GM23338 (cell line): ENCODE measurements at regions not wholly inside any gene's neighbourhood (a gene's known extent, or its start where the extent isn't known, plus 50 kb on each side); places are given as distances from the start of the nearest gene placed in this dataset.

Experiments used
- ATAC-seq: fragments of 200-7000 bp; cut with Tn5 transposase; 3 replicates; pipeline ENCODE4 v1.9.1; 2020
- DNase-seq: peaks from one replicate; pipeline ENCODE4 v3.0.0-alpha.2; 2015; ENCODE audit warnings: low spot score
- H2AFZ ChIP-seq: fragments of 200-600 bp; sonication (generic); 2 replicates; pipeline ENCODE4 v1.8.0; 2016; ENCODE audit warnings: antibody characterized with exemption, mild to moderate bottlenecking, moderate library complexity
- H3F3A ChIP-seq: fragments of 200-600 bp; sonication (generic); replicated peaks from 2 replicates; pipeline ENCODE4 v1.8.0; 2017; ENCODE audit warnings: antibody characterized with exemption, mixed run types, low read depth
- H3K27ac ChIP-seq: fragments of 200-600 bp; sonication (generic); 2 replicates; pipeline ENCODE4 v1.6.1; 2016; ENCODE audit warnings: low read depth
- H3K27me3 ChIP-seq: fragments of 200-600 bp; sonication (generic); 2 replicates; pipeline ENCODE4 v1.8.0; 2016; ENCODE audit warnings: mild to moderate bottlenecking, mixed run types, moderate library complexity; ENCODE audit not compliant: insufficient read depth
- H3K36me3 ChIP-seq: fragments of 200-600 bp; sonication (generic); 2 replicates; pipeline ENCODE4 v1.8.0; 2016; ENCODE audit warnings: mild to moderate bottlenecking; ENCODE audit not compliant: insufficient read depth
- H3K4me1 ChIP-seq: fragments of 200-600 bp; sonication (generic); 2 replicates; pipeline ENCODE4 v1.8.0; 2016; ENCODE audit warnings: mild to moderate bottlenecking, moderate library complexity; ENCODE audit not compliant: insufficient read depth
- H3K4me2 ChIP-seq: fragments of 200-600 bp; sonication (generic); 2 replicates; pipeline ENCODE4 v1.7.1; 2017; ENCODE audit warnings: mixed run types
- H3K4me3 ChIP-seq: fragments of 200-600 bp; sonication (generic); 2 replicates; pipeline ENCODE4 v1.6.1; 2016; ENCODE audit warnings: mixed run types
- H3K79me2 ChIP-seq: fragments of 200-600 bp; sonication (generic); replicated peaks from 2 replicates; pipeline ENCODE4 v1.8.0; 2017; ENCODE audit warnings: mild to moderate bottlenecking; ENCODE audit not compliant: insufficient read depth
- H3K9me2 ChIP-seq: fragments of 200-600 bp; sonication (generic); 2 replicates; pipeline ENCODE4 v1.8.0; 2017; ENCODE audit not compliant: insufficient read depth
- H4K20me1 ChIP-seq: fragments of 200-600 bp; sonication (generic); replicated peaks from 2 replicates; pipeline ENCODE4 v1.8.0; 2017; ENCODE audit warnings: mild to moderate bottlenecking; ENCODE audit not compliant: insufficient read depth
- H3K27ac Mint-ChIP-seq: 2 replicates; pipeline ENCODE4 v1.8.0; 2020; ENCODE audit warnings: inconsistent platforms, mild to moderate bottlenecking, moderate library complexity, mixed read lengths
- H3K27me3 Mint-ChIP-seq: 3 replicates; pipeline ENCODE4 v1.8.0; 2022; ENCODE audit warnings: low read depth, mild to moderate bottlenecking, moderate library complexity, mixed read lengths, inconsistent platforms; ENCODE audit not compliant: insufficient read depth, poor library complexity
- H3K36me3 Mint-ChIP-seq: 3 replicates; pipeline ENCODE4 v1.8.0; 2021; ENCODE audit warnings: low read depth, mild to moderate bottlenecking, inconsistent platforms, moderate library complexity, mixed read lengths
- H3K4me1 Mint-ChIP-seq: 3 replicates; pipeline ENCODE4 v1.8.0; 2020; ENCODE audit warnings: mild to moderate bottlenecking, inconsistent platforms, mixed read lengths
- H3K4me3 Mint-ChIP-seq: 3 replicates; pipeline ENCODE4 v1.8.0; 2021; ENCODE audit warnings: moderate library complexity, mild to moderate bottlenecking, inconsistent platforms, mixed read lengths
- H3K9me3 Mint-ChIP-seq: 3 replicates; pipeline ENCODE4 v1.8.0; 2020; ENCODE audit warnings: moderate library complexity, mild to moderate bottlenecking, inconsistent platforms, mixed read lengths
- CREB1 ChIP-seq: fragments of 250-450 bp; sonication (Bioruptor Pico); IDR thresholded peaks from 2 replicates; pipeline ENCODE4 v1.5.0; 2020; ENCODE audit warnings: low read depth, mild to moderate bottlenecking, moderate library complexity
- EZH2phosphoT487 ChIP-seq: fragments of 200-600 bp; sonication (generic); IDR thresholded peaks from one replicate; pipeline ENCODE4 v1.8.1; 2018; ENCODE audit warnings: antibody characterized with exemption; ENCODE audit not compliant: unreplicated experiment
- STAT1 ChIP-seq: IDR thresholded peaks from one replicate; pipeline ENCODE4 v1.6.1; 2016; ENCODE audit warnings: antibody characterized with exemption; ENCODE audit not compliant: unreplicated experiment
- ZNF114 ChIP-seq: fragments of 250-450 bp; sonication (Bioruptor Pico); IDR thresholded peaks from 2 replicates; pipeline ENCODE4 v1.5.0; 2020; ENCODE audit warnings: mild to moderate bottlenecking, moderate library complexity
- ZNF331 ChIP-seq: fragments of 250-450 bp; sonication (Bioruptor Pico); IDR thresholded peaks from 2 replicates; pipeline ENCODE4 v1.5.0; 2020; ENCODE audit warnings: low read depth, mild to moderate bottlenecking, moderate library complexity
- TF ChIP-seq, protein P1 (sequence below), 2 experiments: fragments of 200-600 bp in 1 of 2; sonication (generic) in 1 of 2; conservative IDR thresholded peaks; 2 replicates each; pipeline versions ENCODE4 v1.5.1 to v1.6.1; 2016 to 2017; ENCODE audit warnings: antibody characterized with exemption in 2 of 2, low read depth in 2 of 2, mild to moderate bottlenecking in 2 of 2, moderate library complexity in 1 of 2

DNA sequence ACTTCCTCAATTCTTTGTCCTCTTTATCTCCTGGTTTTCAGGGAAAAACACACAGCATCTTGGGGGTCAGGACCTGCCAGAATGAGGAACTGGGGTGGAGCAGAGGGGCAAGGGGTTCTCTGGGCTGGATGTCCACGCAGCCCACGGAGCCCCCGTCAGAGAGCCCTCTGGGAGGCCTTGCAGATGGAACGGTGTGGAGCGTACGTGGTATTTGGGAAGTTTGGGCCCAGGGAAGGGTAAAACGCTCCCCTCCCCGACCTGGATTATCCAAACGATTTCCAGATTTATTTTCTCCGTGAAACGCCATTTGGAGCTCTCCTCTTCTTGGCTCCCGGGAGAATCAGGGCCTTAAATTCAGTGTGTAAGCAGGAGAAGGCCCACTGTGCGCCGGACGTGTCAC, 51.7 kb upstream of the ZNF536 start:
- H3K4me1 Mint-ChIP-seq: peaks cover 6% of the 10 kb centered on the region; the same call in 2 of the 3 replicates
- Histone ChIP-seq H2AFZ (no peak overlapping the region), H3K4me3 (no peak overlapping the region), H3K9me2 (peaks cover 6% of the 10 kb centered on the region), H4K20me1 (no peaks in the 10 kb centered on the region), H3F3A (no peaks in the 10 kb centered on the region), H3K36me3 (no peaks in the 10 kb centered on the region), H3K27me3 (no peaks in the 10 kb centered on the region), H3K79me2 (no peaks in the 10 kb centered on the region), H3K4me1 (peaks cover 7% of the 10 kb centered on the region; the same call in 1 of the 2 replicates), H3K4me2 (no peak overlapping the region), H3K27ac (no peak overlapping the region)
- ATAC-seq (no peak), DNase-seq (no peak)
- no peaks in the 10 kb centered on the region; the same call in 2 of the 3 replicates for H3K36me3 Mint-ChIP-seq
- H3K27me3 Mint-ChIP-seq: peaks cover 8% of the 10 kb centered on the region
- no peak overlapping the region for H3K27ac Mint-ChIP-seq
- no peaks in the 10 kb centered on the region; the same call in 2 of the 3 replicates for H3K9me3 Mint-ChIP-seq
- no peak for TF ChIP-seq STAT1
- no peak for TF ChIP-seq ZNF331
- no peak for TF ChIP-seq ZNF114 (CRISPR knock-in tag)
- no peak for TF ChIP-seq EZH2phosphoT487
- TF ChIP-seq, protein P1, sequence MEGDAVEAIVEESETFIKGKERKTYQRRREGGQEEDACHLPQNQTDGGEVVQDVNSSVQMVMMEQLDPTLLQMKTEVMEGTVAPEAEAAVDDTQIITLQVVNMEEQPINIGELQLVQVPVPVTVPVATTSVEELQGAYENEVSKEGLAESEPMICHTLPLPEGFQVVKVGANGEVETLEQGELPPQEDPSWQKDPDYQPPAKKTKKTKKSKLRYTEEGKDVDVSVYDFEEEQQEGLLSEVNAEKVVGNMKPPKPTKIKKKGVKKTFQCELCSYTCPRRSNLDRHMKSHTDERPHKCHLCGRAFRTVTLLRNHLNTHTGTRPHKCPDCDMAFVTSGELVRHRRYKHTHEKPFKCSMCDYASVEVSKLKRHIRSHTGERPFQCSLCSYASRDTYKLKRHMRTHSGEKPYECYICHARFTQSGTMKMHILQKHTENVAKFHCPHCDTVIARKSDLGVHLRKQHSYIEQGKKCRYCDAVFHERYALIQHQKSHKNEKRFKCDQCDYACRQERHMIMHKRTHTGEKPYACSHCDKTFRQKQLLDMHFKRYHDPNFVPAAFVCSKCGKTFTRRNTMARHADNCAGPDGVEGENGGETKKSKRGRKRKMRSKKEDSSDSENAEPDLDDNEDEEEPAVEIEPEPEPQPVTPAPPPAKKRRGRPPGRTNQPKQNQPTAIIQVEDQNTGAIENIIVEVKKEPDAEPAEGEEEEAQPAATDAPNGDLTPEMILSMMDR (conservative IDR thresholded peaks at IDR 0.05; ENCODE audit: low read depth in 2 of 2): no peak
- H3K4me3 Mint-ChIP-seq: no peak overlapping the region

DNA sequence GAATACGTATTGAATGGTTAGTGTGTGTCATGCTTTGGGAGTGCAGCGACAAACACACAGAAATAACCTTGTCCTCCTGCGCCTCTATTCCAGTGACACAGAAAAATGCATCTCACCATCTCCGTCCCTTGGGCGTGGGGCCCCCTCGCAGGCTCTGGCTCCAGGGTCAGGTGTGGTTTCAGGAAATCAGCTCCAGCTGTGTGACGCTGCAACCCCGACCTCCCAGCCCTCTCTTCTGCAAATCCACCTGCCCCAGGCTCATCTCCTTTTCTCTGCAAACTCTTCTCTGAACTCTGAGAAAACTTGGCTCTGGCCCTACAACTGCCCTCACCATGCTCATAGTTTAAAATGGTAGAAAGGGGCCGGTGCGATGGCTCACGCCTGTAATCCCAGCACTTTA, 51.3 kb upstream of the ZNF536 start:
- H3K36me3 Mint-ChIP-seq: no peaks in the 10 kb centered on the region; the same call in 2 of the 3 replicates
- Histone ChIP-seq H3F3A (no peaks in the 10 kb centered on the region), H3K27ac (no peak overlapping the region), H3K36me3 (no peaks in the 10 kb centered on the region), H3K79me2 (no peaks in the 10 kb centered on the region), H3K4me1 (peaks cover 7% of the 10 kb centered on the region; the same call in 1 of the 2 replicates), H2AFZ (no peak overlapping the region), H3K27me3 (no peaks in the 10 kb centered on the region), H3K4me2 (no peak overlapping the region), H4K20me1 (no peaks in the 10 kb centered on the region), H3K4me3 (no peak overlapping the region), H3K9me2 (peaks cover 6% of the 10 kb centered on the region)
- DNase-seq (no peak), ATAC-seq (no peak)
- no peak overlapping the region for H3K4me3 Mint-ChIP-seq
- no peak overlapping the region for H3K27ac Mint-ChIP-seq
- peaks cover 8% of the 10 kb centered on the region for H3K27me3 Mint-ChIP-seq
- H3K4me1 Mint-ChIP-seq: peaks cover 6% of the 10 kb centered on the region; the same call in 2 of the 3 replicates
- TF ChIP-seq, protein P1 (conservative IDR thresholded peaks at IDR 0.05; ENCODE audit: low read depth in 2 of 2): no peak
- TF ChIP-seq CREB1 (CRISPR knock-in tag): no peak
- H3K9me3 Mint-ChIP-seq: no peaks in the 10 kb centered on the region; the same call in 2 of the 3 replicates
